ENCODE measurements at regions not wholly inside any gene's neighbourhood (a gene's known extent, or its start where the extent isn't known, plus 50 kb on each side); places are given as distances from the start of the nearest gene placed in this dataset.

- Histone ChIP-seq H3K36me3 (ENCODE audit: control insufficient read depth in 2 of 4, insufficient read depth in 4 of 4, low read length in 3 of 4) (no peaks in the 10 kb centered on the region), H3K4me2 (ENCODE audit: insufficient read depth in 1 of 2, low read depth in 2 of 2, low read length in 2 of 2) (peak overlapping the region; percentile 40 to 64; a peak in 3 of 4 replicates), H3K9me3 (ENCODE audit: insufficient read depth in 2 of 2, low read depth in 1 of 2, low read length in 1 of 2) (no peaks in the 10 kb centered on the region), H3K4me3 (ENCODE audit: extremely low read depth in 1 of 4, insufficient read depth in 2 of 4, low read depth in 3 of 4, low read length in 4 of 4) (peak overlapping the region in 1 of 4 experiments; percentile 41; a peak in 3 of 8 replicates), H4K8ac (ENCODE audit: extremely low read depth, insufficient read depth, low read length) (no peak overlapping the region), H3K23me2 (ENCODE audit: low read depth, low read length) (no peaks in the 10 kb centered on the region), H2BK5ac (ENCODE audit: low read depth, low read length) (peak overlapping the region; percentile 81; the same call in 1 of the 2 replicates), H3K27ac (ENCODE audit: low read depth, low read length) (0 out of 2 replicates have a peak overlapping the region, but pooled peaks have one; percentile 19), H4K5ac (ENCODE audit: insufficient read length, low read depth, low read length) (no peak overlapping the region), H3K14ac (ENCODE audit: insufficient read length) (no peak overlapping the region), H2AFZ (ENCODE audit: low read length) (no peak overlapping the region), H4K20me1 (replicated peaks in 1 of 2; ENCODE audit: control insufficient read depth in 1 of 2, insufficient read depth in 2 of 2, low read length in 2 of 2) (no peaks in the 10 kb centered on the region), H3K79me2 (ENCODE audit: control insufficient read depth in 1 of 2, insufficient read depth in 2 of 2, low read length in 2 of 2) (no peaks in the 10 kb centered on the region), H3K23ac (ENCODE audit: insufficient read length) (no peak overlapping the region), H4K91ac (replicated peaks; ENCODE audit: insufficient read length, low read length) (peak overlapping the region; percentile 25), H2BK20ac (ENCODE audit: low read length) (peak overlapping the region; percentile 97; the same call in 1 of the 2 replicates), H3K4ac (replicated peaks; ENCODE audit: insufficient read length, low read depth, low read length) (no peak overlapping the region), H3K79me1 (ENCODE audit: low read depth, low read length) (no peaks in the 10 kb centered on the region), H2BK120ac (replicated peaks; ENCODE audit: low read depth, low read length) (no peak overlapping the region), H3K9ac (replicated peaks in 1 of 4; ENCODE audit: extremely low read depth in 1 of 4, low read depth in 3 of 4, low read length in 3 of 4) (no peak overlapping the region), H3K18ac (ENCODE audit: extremely low read depth, low read length) (no peak overlapping the region; the same call in 1 of the 2 replicates), H3K56ac (replicated peaks; ENCODE audit: insufficient read length, low read depth, low read length) (no peak overlapping the region), H2BK12ac (ENCODE audit: low read depth, low read length) (no peak overlapping the region), H2BK15ac (ENCODE audit: low read length) (no peak overlapping the region), H3K27me3 (replicated peaks in 1 of 4; ENCODE audit: control insufficient read depth in 3 of 4, extremely low read depth in 1 of 4, insufficient read depth in 3 of 4, low read length in 3 of 4) (no peaks in the 10 kb centered on the region; a peak in 1 of 7 replicates), H3K4me1 (replicated peaks in 1 of 4; ENCODE audit: control insufficient read depth in 3 of 4, insufficient read depth in 4 of 4, low read length in 3 of 4) (peaks cover 11 to 26% (median 20%) of the 10 kb centered on the region in 4 experiments), H2AK5ac (ENCODE audit: low read depth, low read length) (no peak overlapping the region; the same call in 1 of the 2 replicates)
- no peak for TF ChIP-seq HDAC2 (IDR thresholded peaks at IDR 0.05; ENCODE audit: borderline replicate concordance in 1 of 2, low read depth in 2 of 2, low read length in 2 of 2)
- no peak for TF ChIP-seq RBBP5 (IDR thresholded peaks at IDR 0.05; ENCODE audit: borderline replicate concordance, low read depth, low read length)
- TF ChIP-seq CREB1 (IDR thresholded peaks at IDR 0.05), result no peak
- TF ChIP-seq, protein P1, sequence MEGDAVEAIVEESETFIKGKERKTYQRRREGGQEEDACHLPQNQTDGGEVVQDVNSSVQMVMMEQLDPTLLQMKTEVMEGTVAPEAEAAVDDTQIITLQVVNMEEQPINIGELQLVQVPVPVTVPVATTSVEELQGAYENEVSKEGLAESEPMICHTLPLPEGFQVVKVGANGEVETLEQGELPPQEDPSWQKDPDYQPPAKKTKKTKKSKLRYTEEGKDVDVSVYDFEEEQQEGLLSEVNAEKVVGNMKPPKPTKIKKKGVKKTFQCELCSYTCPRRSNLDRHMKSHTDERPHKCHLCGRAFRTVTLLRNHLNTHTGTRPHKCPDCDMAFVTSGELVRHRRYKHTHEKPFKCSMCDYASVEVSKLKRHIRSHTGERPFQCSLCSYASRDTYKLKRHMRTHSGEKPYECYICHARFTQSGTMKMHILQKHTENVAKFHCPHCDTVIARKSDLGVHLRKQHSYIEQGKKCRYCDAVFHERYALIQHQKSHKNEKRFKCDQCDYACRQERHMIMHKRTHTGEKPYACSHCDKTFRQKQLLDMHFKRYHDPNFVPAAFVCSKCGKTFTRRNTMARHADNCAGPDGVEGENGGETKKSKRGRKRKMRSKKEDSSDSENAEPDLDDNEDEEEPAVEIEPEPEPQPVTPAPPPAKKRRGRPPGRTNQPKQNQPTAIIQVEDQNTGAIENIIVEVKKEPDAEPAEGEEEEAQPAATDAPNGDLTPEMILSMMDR (IDR thresholded peaks at IDR 0.05; ENCODE audit: control extremely low read depth in 1 of 3, insufficient read depth in 1 of 3, low read depth in 1 of 3, low read length in 3 of 3), result no peak
- no peak for TF ChIP-seq YY1 (IDR thresholded peaks at IDR 0.05; ENCODE audit: low read depth, low read length)
- no peak for TF ChIP-seq RFX5 (IDR thresholded peaks at IDR 0.05; ENCODE audit: borderline replicate concordance, low read depth, low read length)
- TF ChIP-seq, protein P2, sequence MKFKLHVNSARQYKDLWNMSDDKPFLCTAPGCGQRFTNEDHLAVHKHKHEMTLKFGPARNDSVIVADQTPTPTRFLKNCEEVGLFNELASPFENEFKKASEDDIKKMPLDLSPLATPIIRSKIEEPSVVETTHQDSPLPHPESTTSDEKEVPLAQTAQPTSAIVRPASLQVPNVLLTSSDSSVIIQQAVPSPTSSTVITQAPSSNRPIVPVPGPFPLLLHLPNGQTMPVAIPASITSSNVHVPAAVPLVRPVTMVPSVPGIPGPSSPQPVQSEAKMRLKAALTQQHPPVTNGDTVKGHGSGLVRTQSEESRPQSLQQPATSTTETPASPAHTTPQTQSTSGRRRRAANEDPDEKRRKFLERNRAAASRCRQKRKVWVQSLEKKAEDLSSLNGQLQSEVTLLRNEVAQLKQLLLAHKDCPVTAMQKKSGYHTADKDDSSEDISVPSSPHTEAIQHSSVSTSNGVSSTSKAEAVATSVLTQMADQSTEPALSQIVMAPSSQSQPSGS (IDR thresholded peaks at IDR 0.05; ENCODE audit: low read length), result no peak
- TF ChIP-seq SAP30 (IDR thresholded peaks at IDR 0.05; ENCODE audit: insufficient read depth, insufficient replicate concordance, low read length), result no peak
- FAIRE-seq (no peak), DNase-seq (ENCODE audit: low read depth in 1 of 2, low spot score in 2 of 2) (no peak)
- CTCF ChIA-PET (ENCODE audit: partially characterized antibody), result interaction anchor here (0.6 to 1.5 kb wide), 4 partner anchors 17 to 429 kb away, joined by 3 to 4 read pairs (median 3); no protein-coding TSS in a partner anchor
- WGBS, 2 experiments (ENCODE audit: extremely low coverage in 1 of 2, insufficient coverage in 1 of 2, insufficient read length in 1 of 2, insufficient replicate concordance in 2 of 2, low coverage in 1 of 2, low lambda C conversion rate in 2 of 2, missing lambda C conversion rate in 1 of 2), result 66% methylated on average over 5 of the region's 5 CpGs; no CpG with 5 or more reads in 1 of the 2 experiments
- POLR2A ChIA-PET (ENCODE audit: partially characterized antibody), result interaction anchor here (1.3 to 1.7 kb wide), 3 partner anchors 9 to 434 kb away, joined by 3 to 4 read pairs (median 3); partner anchors contain the start of gene EFNB2
Observed at GRCh38 chr13:106101201-106101600, 434.3 kb downstream of the EFNB2 start.
